ENCODE measurements at regions not wholly inside any gene's neighbourhood (a gene's known extent, or its start where the extent isn't known, plus 50 kb on each side); places are given as distances from the start of the nearest gene placed in this dataset.

GRCh38 chr9:27828908-27829307 lies 255.6 kb upstream of the C9orf72 start:
- TF ChIP-seq ZNF292 (CRISPR knock-in tag; IDR thresholded peaks at IDR 0.05; ENCODE audit: borderline replicate concordance, low read depth) = no peak
- no peak for TF ChIP-seq ZNF777 (CRISPR knock-in tag; IDR thresholded peaks at IDR 0.05)
- TF ChIP-seq PITX1 (CRISPR knock-in tag; IDR thresholded peaks at IDR 0.05) = no peak
- TF ChIP-seq ZNF207 (IDR thresholded peaks at IDR 0.05; ENCODE audit: borderline replicate concordance) = no peak
- no peak for TF ChIP-seq PHF20 (CRISPR knock-in tag; IDR thresholded peaks at IDR 0.05)
- no peak for TF ChIP-seq PHF8 (CRISPR knock-in tag; IDR thresholded peaks at IDR 0.05)
- no peak for TF ChIP-seq POLR2A (IDR thresholded peaks at IDR 0.05; ENCODE audit: insufficient read depth in 1 of 2, low read depth in 2 of 2, low read length in 2 of 2)
- no peak for TF ChIP-seq CBX1 (IDR thresholded peaks at IDR 0.05; ENCODE audit: low read depth)
- TF ChIP-seq ZNF644 (CRISPR knock-in tag; IDR thresholded peaks at IDR 0.05; ENCODE audit: low read depth) = no peak
- TF ChIP-seq RFX5 (IDR thresholded peaks at IDR 0.05; ENCODE audit: low read depth, low read length) = no peak
- no peak for TF ChIP-seq ZBTB7A (CRISPR knock-in tag; IDR thresholded peaks at IDR 0.05)
- TF ChIP-seq, protein P1, sequence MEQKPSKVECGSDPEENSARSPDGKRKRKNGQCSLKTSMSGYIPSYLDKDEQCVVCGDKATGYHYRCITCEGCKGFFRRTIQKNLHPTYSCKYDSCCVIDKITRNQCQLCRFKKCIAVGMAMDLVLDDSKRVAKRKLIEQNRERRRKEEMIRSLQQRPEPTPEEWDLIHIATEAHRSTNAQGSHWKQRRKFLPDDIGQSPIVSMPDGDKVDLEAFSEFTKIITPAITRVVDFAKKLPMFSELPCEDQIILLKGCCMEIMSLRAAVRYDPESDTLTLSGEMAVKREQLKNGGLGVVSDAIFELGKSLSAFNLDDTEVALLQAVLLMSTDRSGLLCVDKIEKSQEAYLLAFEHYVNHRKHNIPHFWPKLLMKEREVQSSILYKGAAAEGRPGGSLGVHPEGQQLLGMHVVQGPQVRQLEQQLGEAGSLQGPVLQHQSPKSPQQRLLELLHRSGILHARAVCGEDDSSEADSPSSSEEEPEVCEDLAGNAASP (CRISPR knock-in tag; IDR thresholded peaks at IDR 0.05; ENCODE audit: borderline replicate concordance) = no peak
